ENCODE measurements at regions not wholly inside any gene's neighbourhood (a gene's known extent, or its start where the extent isn't known, plus 50 kb on each side); places are given as distances from the start of the nearest gene placed in this dataset.

DNA sequence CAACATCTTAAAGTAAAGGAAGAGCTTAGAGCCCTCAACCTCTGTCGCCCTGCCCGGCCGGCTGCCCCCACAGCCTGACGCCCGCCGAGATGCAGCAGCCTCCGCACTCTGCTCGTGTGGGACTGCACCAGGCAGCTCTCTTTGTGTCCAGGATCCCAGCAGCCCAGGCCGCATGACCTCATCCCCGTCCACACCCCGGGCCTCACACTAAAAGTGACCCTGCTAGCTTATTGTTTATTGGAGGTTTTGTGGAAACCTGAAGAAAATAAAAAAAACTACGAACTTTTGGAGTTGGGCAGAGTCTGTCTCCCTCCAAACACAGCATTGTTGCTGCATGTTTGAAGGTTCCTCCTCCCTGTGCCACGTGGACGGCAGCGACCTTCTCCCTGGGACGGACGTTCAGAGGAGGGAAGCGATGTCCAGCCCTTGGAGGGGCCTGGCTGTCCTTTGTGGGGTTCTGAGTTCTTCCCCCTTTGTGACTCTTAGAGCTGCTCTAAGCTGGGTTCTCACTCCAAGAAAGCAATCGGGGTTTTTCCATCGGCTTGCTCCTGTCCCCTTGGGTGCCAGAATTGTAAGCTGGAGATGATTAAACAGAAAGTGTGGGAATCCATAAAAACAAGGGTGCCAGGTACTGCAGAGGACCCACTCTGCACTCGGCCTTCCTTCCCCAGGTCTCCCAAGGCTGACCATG is 103.5 kb upstream of the COL5A1 start:
- Mint-ChIP-seq H3K4me3 (no peak overlapping the region), H3K27me3 (no peaks in the 10 kb centered on the region), H3K36me3 (no peaks in the 10 kb centered on the region), H3K27ac (no peak overlapping the region), H3K9me3 (no peaks in the 10 kb centered on the region), H3K4me1 (ENCODE audit: low read depth) (no peaks in the 10 kb centered on the region)
- ChIA-PET POLR2A (no interaction called here), CTCF (no interaction called here)
- DNase-seq: no peak
- intact Hi-C loops (cut with micrococcal nuclease): no loop called here

DNA sequence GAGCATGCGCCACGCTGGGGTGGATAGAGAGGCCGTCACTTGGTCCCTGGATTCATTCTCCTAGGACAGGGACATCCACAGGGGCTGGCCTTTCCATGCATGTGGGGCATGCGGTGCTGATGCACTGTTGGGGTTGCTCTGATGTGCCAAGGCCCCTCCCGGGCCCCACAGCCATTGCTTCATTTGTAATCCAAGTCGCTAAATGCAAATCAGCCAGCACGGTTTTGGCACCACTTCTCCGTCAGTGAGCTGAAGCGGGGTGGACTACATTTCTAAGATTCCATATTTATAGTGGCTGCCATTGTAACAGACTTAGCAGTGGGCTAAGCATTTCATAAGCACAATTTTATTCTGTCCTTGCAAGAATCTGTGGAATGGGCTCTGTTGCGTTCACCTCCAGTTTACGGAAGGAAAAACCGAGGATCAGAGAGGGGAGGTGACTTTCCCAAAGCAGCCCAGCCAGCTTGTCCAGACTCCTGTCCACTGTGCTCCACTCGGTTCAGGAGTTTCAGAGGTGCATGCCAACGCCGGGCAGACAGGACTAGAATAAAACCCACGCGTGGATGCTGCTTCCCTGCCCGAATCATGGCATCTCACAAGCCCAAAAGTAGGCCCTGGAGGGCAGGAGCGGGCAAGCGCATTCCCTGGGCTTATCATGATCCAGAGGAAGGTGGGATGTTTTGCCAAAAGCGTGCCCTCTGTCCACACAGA is 102.6 kb upstream of the COL5A1 start:
- Mint-ChIP-seq H3K9me3 (no peaks in the 10 kb centered on the region), H3K36me3 (no peaks in the 10 kb centered on the region), H3K4me3 (no peak overlapping the region), H3K27me3 (no peaks in the 10 kb centered on the region), H3K4me1 (ENCODE audit: low read depth) (no peaks in the 10 kb centered on the region), H3K27ac (no peak overlapping the region)
- intact Hi-C loops (cut with micrococcal nuclease): no loop called here
- ChIA-PET POLR2A (no interaction called here), CTCF (no interaction called here)
- DNase-seq: no peak

GRCh38 chr9:134539586-134540194 is 101.9 kb upstream of the COL5A1 start:
- no peaks in the 10 kb centered on the region for H3K9me3 Mint-ChIP-seq
- no peaks in the 10 kb centered on the region for H3K27me3 Mint-ChIP-seq
- no peak for DNase-seq
- ChIA-PET POLR2A (no interaction called here), CTCF (no interaction called here)
- no peaks in the 10 kb centered on the region for H3K36me3 Mint-ChIP-seq
- H3K4me1 Mint-ChIP-seq (ENCODE audit: low read depth): no peaks in the 10 kb centered on the region
- intact Hi-C loops (cut with micrococcal nuclease): no loop called here
- H3K4me3 Mint-ChIP-seq: no peak overlapping the region
- H3K27ac Mint-ChIP-seq: no peak overlapping the region

- intact Hi-C loops (cut with micrococcal nuclease): no loop called here
- Mint-ChIP-seq H3K4me1 (ENCODE audit: low read depth) (no peaks in the 10 kb centered on the region), H3K9me3 (no peaks in the 10 kb centered on the region), H3K36me3 (no peaks in the 10 kb centered on the region), H3K27ac (no peak overlapping the region), H3K4me3 (no peak overlapping the region), H3K27me3 (no peaks in the 10 kb centered on the region)
- ChIA-PET CTCF (no interaction called here), POLR2A (no interaction called here)
- DNase-seq: no peak
These were observed 101.1 kb upstream of the COL5A1 start for GRCh38 chr9:134540276-134541096.

DNA sequence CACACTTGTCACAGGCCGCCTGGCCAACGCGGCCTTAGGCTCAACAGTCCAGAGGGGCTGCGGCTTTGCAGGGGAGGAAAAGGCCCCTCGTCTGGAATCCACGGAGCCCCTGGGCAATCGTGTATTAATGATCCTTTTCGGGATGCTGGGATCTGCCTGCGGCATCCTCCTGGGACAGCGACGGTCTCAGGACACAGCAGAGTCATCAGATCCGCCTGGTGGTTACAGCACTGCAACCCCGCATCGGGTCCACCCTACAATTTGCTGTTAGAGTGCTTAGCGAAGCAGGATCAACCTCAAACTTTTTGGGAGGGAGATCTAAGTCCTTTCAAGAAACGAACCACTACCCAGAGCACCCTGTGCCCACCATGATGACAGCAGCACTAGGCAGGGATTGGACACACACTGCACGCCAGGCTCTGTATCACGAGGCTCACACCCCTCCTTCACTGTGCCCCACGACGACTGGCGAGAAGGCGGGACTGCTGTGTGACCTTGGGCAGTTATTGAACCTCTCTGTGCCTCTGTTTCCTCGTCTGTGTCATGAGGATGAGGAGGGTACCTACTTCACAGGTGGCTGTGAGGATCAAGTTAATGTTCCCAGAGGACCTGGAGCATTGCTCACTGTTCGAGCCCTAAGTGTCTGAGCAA is 100.4 kb upstream of the COL5A1 start:
- no peaks in the 10 kb centered on the region for H3K36me3 Mint-ChIP-seq
- CTCF ChIA-PET: no interaction called here

DNA sequence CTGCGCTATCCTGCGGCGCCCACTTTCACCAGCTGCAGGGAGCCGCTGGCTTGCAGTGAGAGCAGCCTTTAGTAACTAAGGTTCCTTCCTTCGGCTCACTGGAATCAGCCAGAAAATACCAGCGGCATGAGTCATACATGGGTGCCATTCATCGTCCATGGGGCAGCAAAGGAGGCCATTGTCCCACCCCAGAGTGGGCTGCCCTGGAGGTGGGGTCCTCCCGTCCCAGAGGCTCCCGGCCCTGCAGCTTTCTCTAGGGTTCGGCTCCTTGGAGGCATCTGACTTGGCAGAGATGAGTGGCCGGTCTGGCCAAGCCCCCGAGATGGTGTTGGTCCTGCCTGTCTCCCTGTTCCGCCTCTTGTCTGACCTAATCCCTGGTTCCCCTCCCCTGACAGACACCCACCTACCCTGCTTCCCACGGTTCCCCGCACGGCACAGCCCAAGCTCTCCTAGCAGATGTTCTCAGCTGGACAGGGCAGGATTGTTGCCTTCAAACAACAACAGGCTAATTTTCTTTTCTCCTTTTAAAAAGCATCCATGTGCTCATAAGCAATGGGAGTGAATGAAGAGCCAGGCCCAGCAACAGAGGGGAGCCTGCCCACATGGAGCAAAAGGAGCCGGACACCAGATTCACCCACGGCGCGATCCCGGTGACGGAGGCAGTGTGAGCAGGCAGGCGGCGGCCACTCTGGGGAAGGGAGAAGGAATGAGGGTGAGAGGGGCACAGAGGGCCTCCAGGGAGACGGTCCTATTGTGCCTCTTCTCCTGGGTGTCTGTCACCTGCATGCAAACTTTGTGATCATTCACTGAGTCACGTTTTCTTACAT is 97.0 kb upstream of the COL5A1 start:
- Mint-ChIP-seq H3K9me3 (no peaks in the 10 kb centered on the region), H3K4me1 (ENCODE audit: low read depth) (no peaks in the 10 kb centered on the region), H3K27me3 (no peaks in the 10 kb centered on the region), H3K4me3 (no peak overlapping the region), H3K36me3 (no peaks in the 10 kb centered on the region), H3K27ac (no peak overlapping the region)
- intact Hi-C loops (cut with micrococcal nuclease): no loop called here
- POLR2A ChIA-PET: no interaction called here
- DNase-seq: no peak
- CTCF ChIA-PET: no interaction called here

More for the DNA sequence above, 100.4 kb upstream of the COL5A1 start:
- no peaks in the 10 kb centered on the region for H3K27me3 Mint-ChIP-seq
- intact Hi-C loops (cut with micrococcal nuclease): no loop called here
- H3K4me1 Mint-ChIP-seq (ENCODE audit: low read depth): no peaks in the 10 kb centered on the region
- H3K4me3 Mint-ChIP-seq: no peak overlapping the region
- H3K27ac Mint-ChIP-seq: no peak overlapping the region
- no peak for DNase-seq
- POLR2A ChIA-PET: no interaction called here
- no peaks in the 10 kb centered on the region for H3K9me3 Mint-ChIP-seq

GRCh38 chr9:134545215-134545542 is 96.4 kb upstream of the COL5A1 start:
- intact Hi-C loops (cut with micrococcal nuclease): no loop called here
- H3K4me1 Mint-ChIP-seq (ENCODE audit: low read depth): no peaks in the 10 kb centered on the region
- no peak overlapping the region for H3K4me3 Mint-ChIP-seq
- no peaks in the 10 kb centered on the region for H3K27me3 Mint-ChIP-seq
- POLR2A ChIA-PET: no interaction called here
- no peak overlapping the region for H3K27ac Mint-ChIP-seq
- DNase-seq: no peak
- CTCF ChIA-PET: no interaction called here
- no peaks in the 10 kb centered on the region for H3K36me3 Mint-ChIP-seq
- no peaks in the 10 kb centered on the region for H3K9me3 Mint-ChIP-seq

GRCh38 chr9:134545543-134546245 is 95.9 kb upstream of the COL5A1 start:
- no peaks in the 10 kb centered on the region for H3K27me3 Mint-ChIP-seq
- intact Hi-C loops (cut with micrococcal nuclease): no loop called here
- no peak for DNase-seq
- ChIA-PET POLR2A (no interaction called here), CTCF (no interaction called here)
- no peaks in the 10 kb centered on the region for H3K4me1 Mint-ChIP-seq (ENCODE audit: low read depth)
- peaks cover 4% of the 10 kb centered on the region for H3K9me3 Mint-ChIP-seq
- no peak overlapping the region for H3K4me3 Mint-ChIP-seq
- no peak overlapping the region for H3K27ac Mint-ChIP-seq
- H3K36me3 Mint-ChIP-seq: no peaks in the 10 kb centered on the region

GRCh38 chr9:134546246-134546731 is 95.3 kb upstream of the COL5A1 start:
- Mint-ChIP-seq H3K27ac (no peak overlapping the region), H3K36me3 (no peaks in the 10 kb centered on the region), H3K9me3 (peaks cover 5% of the 10 kb centered on the region), H3K4me1 (ENCODE audit: low read depth) (no peaks in the 10 kb centered on the region), H3K4me3 (no peak overlapping the region), H3K27me3 (no peaks in the 10 kb centered on the region)
- DNase-seq: no peak
- POLR2A ChIA-PET: no interaction called here
- CTCF ChIA-PET: no interaction called here
- intact Hi-C loops (cut with micrococcal nuclease): no loop called here

- no peaks in the 10 kb centered on the region for H3K36me3 Mint-ChIP-seq
- H3K27me3 Mint-ChIP-seq: no peaks in the 10 kb centered on the region
- H3K9me3 Mint-ChIP-seq: peaks cover 5% of the 10 kb centered on the region
- CTCF ChIA-PET: no interaction called here
- H3K27ac Mint-ChIP-seq: no peak overlapping the region
- no peaks in the 10 kb centered on the region for H3K4me1 Mint-ChIP-seq (ENCODE audit: low read depth)
- POLR2A ChIA-PET: no interaction called here
- no peak for DNase-seq
- intact Hi-C loops (cut with micrococcal nuclease): no loop called here
- no peak overlapping the region for H3K4me3 Mint-ChIP-seq
These were observed 94.9 kb upstream of the COL5A1 start for GRCh38 chr9:134546746-134547145.
